ENCODE measurements at regions not wholly inside any gene's neighbourhood (a gene's known extent, or its start where the extent isn't known, plus 50 kb on each side); places are given as distances from the start of the nearest gene placed in this dataset.

DNA sequence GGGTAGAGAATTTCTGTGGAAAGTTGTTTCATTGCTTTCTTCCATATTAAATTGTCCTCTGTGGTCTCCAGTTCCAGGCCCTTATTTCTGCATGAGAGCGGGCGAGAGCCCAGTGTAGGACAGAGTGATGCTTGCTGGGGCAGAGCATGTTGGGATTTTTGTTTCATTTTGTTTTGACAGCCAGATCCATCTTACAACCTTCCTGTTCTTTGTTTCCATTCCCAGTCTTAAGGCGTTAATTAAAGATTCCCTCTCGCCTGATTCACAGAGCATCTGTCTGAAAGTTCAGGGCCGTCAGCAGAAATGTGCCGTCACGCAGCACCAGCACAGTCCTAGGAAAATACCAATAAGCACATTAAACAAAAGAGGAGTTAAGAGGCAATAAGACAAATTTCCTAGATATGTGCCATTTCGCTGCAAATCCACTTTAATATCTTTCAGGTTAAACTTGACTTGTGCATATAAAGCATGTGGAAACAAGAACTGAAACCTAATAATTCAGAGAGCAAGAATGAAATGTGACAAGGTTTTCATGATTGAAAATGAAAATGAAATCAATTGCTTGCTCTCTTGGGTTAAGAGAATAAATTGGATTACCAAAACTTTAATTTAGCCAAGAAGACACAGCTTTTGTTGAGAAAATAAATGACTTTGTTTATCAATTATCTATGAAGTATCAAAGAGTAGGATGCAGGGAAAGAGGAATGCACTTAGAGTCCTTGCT is 210.7 kb upstream of the SLC10A2 start:
- TF ChIP-seq, protein P1, sequence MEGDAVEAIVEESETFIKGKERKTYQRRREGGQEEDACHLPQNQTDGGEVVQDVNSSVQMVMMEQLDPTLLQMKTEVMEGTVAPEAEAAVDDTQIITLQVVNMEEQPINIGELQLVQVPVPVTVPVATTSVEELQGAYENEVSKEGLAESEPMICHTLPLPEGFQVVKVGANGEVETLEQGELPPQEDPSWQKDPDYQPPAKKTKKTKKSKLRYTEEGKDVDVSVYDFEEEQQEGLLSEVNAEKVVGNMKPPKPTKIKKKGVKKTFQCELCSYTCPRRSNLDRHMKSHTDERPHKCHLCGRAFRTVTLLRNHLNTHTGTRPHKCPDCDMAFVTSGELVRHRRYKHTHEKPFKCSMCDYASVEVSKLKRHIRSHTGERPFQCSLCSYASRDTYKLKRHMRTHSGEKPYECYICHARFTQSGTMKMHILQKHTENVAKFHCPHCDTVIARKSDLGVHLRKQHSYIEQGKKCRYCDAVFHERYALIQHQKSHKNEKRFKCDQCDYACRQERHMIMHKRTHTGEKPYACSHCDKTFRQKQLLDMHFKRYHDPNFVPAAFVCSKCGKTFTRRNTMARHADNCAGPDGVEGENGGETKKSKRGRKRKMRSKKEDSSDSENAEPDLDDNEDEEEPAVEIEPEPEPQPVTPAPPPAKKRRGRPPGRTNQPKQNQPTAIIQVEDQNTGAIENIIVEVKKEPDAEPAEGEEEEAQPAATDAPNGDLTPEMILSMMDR (IDR thresholded peaks at IDR 0.05; ENCODE audit: low read depth, low read length): no peak
- TF ChIP-seq EZH2phosphoT487 (IDR thresholded peaks at IDR 0.05; ENCODE audit: low read depth): no peak

Data from OCI-LY3 (cell line).